IMR-90 (cell line): ENCODE measurements at regions not wholly inside any gene's neighbourhood (a gene's known extent, or its start where the extent isn't known, plus 50 kb on each side); places are given as distances from the start of the nearest gene placed in this dataset.

ENCODE experiments used
- ATAC-seq: fragments of 200-7000 bp; cut with Tn5 transposase; 2 replicates; pipeline ENCODE4 v1.9.1; 2020; ENCODE audit warnings: low read depth, mild to moderate bottlenecking, moderate library complexity
- BruUV-seq: library from RNA; stranded (reverse); fragments of 400-500 nt; replicated peaks from 2 replicates; lab custom pipeline; 2021; lab: Mats Ljungman, UMichigan
- CTCF ChIA-PET: fragments of 300-600 bp; formaldehyde crosslinking; extraction: SDS; loops from one replicate; lab custom pipeline; 2021; ENCODE audit warnings: antibody characterized with exemption; lab: Yijun Ruan, JAX
- POLR2A ChIA-PET: fragments of 300-600 bp; sonication (Branson Sonifier 250); formaldehyde crosslinking; loops from one replicate; lab custom pipeline; 2022; ENCODE audit warnings: antibody characterized with exemption; ENCODE audit not compliant: unreplicated experiment; lab: Charles Lee
- DNase-seq: peaks from one replicate; pipeline ENCODE4 v3.0.0; 2013
- H2AFZ ChIP-seq: replicated peaks from 2 replicates; pipeline ENCODE3; 2013; ENCODE audit warnings: low read length, mild to moderate bottlenecking; ENCODE audit not compliant: poor library complexity
- H2AK5ac ChIP-seq: 2 replicates; pipeline ENCODE4 v1.6.1; 2013; ENCODE audit warnings: low read depth, low read length, inconsistent platforms
- H2AK9ac ChIP-seq: replicated peaks from 2 replicates; pipeline ENCODE3; 2013; ENCODE audit warnings: mild to moderate bottlenecking, low read depth, low read length, moderate library complexity; ENCODE audit not compliant: poor library complexity
- H2BK120ac ChIP-seq: 2 replicates; pipeline ENCODE4 v1.6.1; 2013; ENCODE audit warnings: low read depth, low read length, inconsistent platforms
- H2BK15ac ChIP-seq: 3 replicates; pipeline ENCODE4 v1.6.1; 2013; ENCODE audit warnings: low read depth, low read length, inconsistent platforms
- H2BK20ac ChIP-seq: 2 replicates; pipeline ENCODE4 v1.6.1; 2013; ENCODE audit warnings: low read depth, mild to moderate bottlenecking, inconsistent platforms, low read length, moderate library complexity
- H2BK5ac ChIP-seq: 2 replicates; pipeline ENCODE4 v1.6.1; 2013; ENCODE audit warnings: mild to moderate bottlenecking, low read depth, low read length, inconsistent platforms; ENCODE audit not compliant: poor library complexity, severe bottlenecking
- H3K14ac ChIP-seq: replicated peaks from 2 replicates; pipeline ENCODE4 v1.6.1; 2013; ENCODE audit warnings: low read depth, low read length, inconsistent platforms
- H3K18ac ChIP-seq: 2 replicates; pipeline ENCODE4 v1.6.1; 2013; ENCODE audit warnings: low read depth, low read length, control low read depth
- H3K23ac ChIP-seq: 2 replicates; pipeline ENCODE4 v1.6.1; 2013; ENCODE audit warnings: low read depth, low read length, inconsistent platforms
- H3K27ac ChIP-seq: 2 replicates; pipeline ENCODE4 v1.5.1; 2013; ENCODE audit warnings: mild to moderate bottlenecking, control low read depth, low read length; ENCODE audit not compliant: insufficient read depth
- H3K27me3 ChIP-seq: 2 replicates; pipeline ENCODE4 v1.6.1; 2013; ENCODE audit warnings: low read length; ENCODE audit not compliant: control insufficient read depth, insufficient read depth
- H3K36me3 ChIP-seq: 2 replicates; pipeline ENCODE4 v1.6.1; 2013; ENCODE audit warnings: low read length, mixed read lengths; ENCODE audit not compliant: control insufficient read depth, insufficient read depth
- H3K4ac ChIP-seq: 2 replicates; pipeline ENCODE4 v1.6.1; 2013; ENCODE audit warnings: low read depth, low read length, inconsistent platforms
- H3K4me1 ChIP-seq: 2 replicates; pipeline ENCODE4 v1.6.1; 2013; ENCODE audit warnings: low read length, mixed read lengths; ENCODE audit not compliant: control insufficient read depth, insufficient read depth
- H3K4me2 ChIP-seq: 2 replicates; pipeline ENCODE4 v1.6.1; 2013; ENCODE audit warnings: low read depth, mild to moderate bottlenecking, control low read depth, low read length, moderate library complexity
- H3K4me3 ChIP-seq: 2 replicates; pipeline ENCODE4 v1.5.1; 2013; ENCODE audit warnings: low read depth, mild to moderate bottlenecking, control low read depth, low read length, moderate library complexity; ENCODE audit not compliant: insufficient read depth
- H3K56ac ChIP-seq: 2 replicates; pipeline ENCODE4 v1.6.1; 2013; ENCODE audit warnings: low read length, inconsistent platforms; ENCODE audit not compliant: insufficient read depth; ENCODE audit errors: extremely low read depth
- H3K79me1 ChIP-seq, 2 experiments: 2 replicates each; pipeline ENCODE4 v1.6.1; 2013; ENCODE audit warnings: low read length in 2 of 2, inconsistent platforms in 1 of 2, low read depth in 1 of 2
- H3K9ac ChIP-seq: 2 replicates; pipeline ENCODE4 v1.6.1; 2013; ENCODE audit warnings: low read depth, low read length, control low read depth
- H3K9me1 ChIP-seq: 2 replicates; pipeline ENCODE4 v1.6.1; 2013; ENCODE audit warnings: low read length, inconsistent platforms; ENCODE audit not compliant: insufficient read depth
- H3K9me3 ChIP-seq: 2 replicates; pipeline ENCODE4 v1.6.1; 2013; ENCODE audit warnings: low read length; ENCODE audit not compliant: control insufficient read depth, insufficient read depth
- H4K20me1 ChIP-seq: 2 replicates; pipeline ENCODE4 v1.6.1; 2013; ENCODE audit warnings: low read length, inconsistent platforms; ENCODE audit not compliant: insufficient read depth
- H4K5ac ChIP-seq: 2 replicates; pipeline ENCODE4 v1.6.1; 2013; ENCODE audit warnings: mild to moderate bottlenecking, low read depth, low read length, control low read depth
- H4K8ac ChIP-seq, 2 experiments: 2 replicates each; pipeline ENCODE4 v1.6.1; 2013; ENCODE audit warnings: low read depth in 2 of 2, low read length in 2 of 2, control low read depth in 1 of 2, inconsistent platforms in 1 of 2
- H4K91ac ChIP-seq: 2 replicates; pipeline ENCODE4 v1.6.1; 2013; ENCODE audit warnings: low read depth, low read length, inconsistent platforms; ENCODE audit not compliant: insufficient read depth
- BHLHE40 ChIP-seq: fragments of 150-350 bp; IDR thresholded peaks from 2 replicates; pipeline ENCODE4 v1.6.1; 2016; ENCODE audit warnings: mild to moderate bottlenecking, low read depth, low read length
- CEBPB ChIP-seq: IDR thresholded peaks from 2 replicates; pipeline ENCODE4 v1.6.1; 2012; ENCODE audit warnings: low read depth, low read length, improper control_type of control experiment
- CHD1 ChIP-seq: IDR thresholded peaks from 2 replicates; pipeline ENCODE4 v1.6.1; 2012; ENCODE audit warnings: low read depth, low read length, improper control_type of control experiment
- FOS ChIP-seq: fragments of 150-350 bp; IDR thresholded peaks from 2 replicates; pipeline ENCODE4 v1.6.1; 2016; ENCODE audit warnings: low read depth, low read length
- MAFK ChIP-seq: IDR thresholded peaks from 2 replicates; pipeline ENCODE4 v1.6.1; 2012; ENCODE audit warnings: low read depth, low read length, improper control_type of control experiment
- MAZ ChIP-seq: IDR thresholded peaks from 2 replicates; pipeline ENCODE4 v1.6.1; 2012; ENCODE audit warnings: low read depth, mild to moderate bottlenecking, low read length, improper control_type of control experiment, moderate library complexity, borderline replicate concordance
- MXI1 ChIP-seq: IDR thresholded peaks from 2 replicates; pipeline ENCODE4 v1.6.1; 2012; ENCODE audit warnings: low read depth, mild to moderate bottlenecking, low read length, moderate library complexity, borderline replicate concordance
- NFE2L2 ChIP-seq: fragments of 150-350 bp; IDR thresholded peaks from 2 replicates; pipeline ENCODE4 v1.6.1; 2016; ENCODE audit warnings: low read depth, mild to moderate bottlenecking, low read length
- POLR2A ChIP-seq: IDR thresholded peaks from 2 replicates; pipeline ENCODE4 v1.6.1; 2012; ENCODE audit warnings: mild to moderate bottlenecking, low read depth, low read length
- RAD21 ChIP-seq: IDR thresholded peaks from 2 replicates; pipeline ENCODE4 v1.6.1; 2012; ENCODE audit warnings: low read length, improper control_type of control experiment
- WGBS, 2 experiments: methylation state at CpG; one replicate each; pipeline versions ENCODE4 v1.1.5 to v1.1.7; 2013; ENCODE audit warnings: missing lambda C conversion rate in 2 of 2; ENCODE audit not compliant: insufficient read length in 1 of 2; ENCODE audit errors: extremely low coverage in 2 of 2; 5-methylcytosine and 5-hydroxymethylcytosine counted together
- dilution Hi-C: fragments of 300-500 bp; cut with HindIII; formaldehyde crosslinking; loops from one replicate; pipeline ENCODE4 v1.14.3; 2018; ENCODE audit warnings: low sequenced_read_pairs; ENCODE audit not compliant: unreplicated experiment
- in situ Hi-C: fragments of 300-500 bp; cut with MboI; formaldehyde crosslinking; loops from 3 replicates; pipeline ENCODE4 v1.14.3; 2019; ENCODE audit warnings: low sequenced_read_pairs, inconsistent platforms, mixed read lengths
- intact Hi-C: fragments of 100-400 bp; cut with micrococcal nuclease; formaldehyde crosslinking; loops from 2 replicates; pipeline ENCODE4 v1.10.0; 2022
- TF ChIP-seq, protein P1 (sequence below): conservative IDR thresholded peaks from 2 replicates; pipeline ENCODE4 v1.5.1; 2012; ENCODE audit warnings: mild to moderate bottlenecking, low read depth, low read length, improper control_type of control experiment
- TF ChIP-seq, protein P2 (sequence below): fragments of 150-350 bp; IDR thresholded peaks from 2 replicates; pipeline ENCODE4 v1.6.1; 2017; ENCODE audit warnings: mild to moderate bottlenecking, antibody characterized with exemption, low read length, low read depth

DNA sequence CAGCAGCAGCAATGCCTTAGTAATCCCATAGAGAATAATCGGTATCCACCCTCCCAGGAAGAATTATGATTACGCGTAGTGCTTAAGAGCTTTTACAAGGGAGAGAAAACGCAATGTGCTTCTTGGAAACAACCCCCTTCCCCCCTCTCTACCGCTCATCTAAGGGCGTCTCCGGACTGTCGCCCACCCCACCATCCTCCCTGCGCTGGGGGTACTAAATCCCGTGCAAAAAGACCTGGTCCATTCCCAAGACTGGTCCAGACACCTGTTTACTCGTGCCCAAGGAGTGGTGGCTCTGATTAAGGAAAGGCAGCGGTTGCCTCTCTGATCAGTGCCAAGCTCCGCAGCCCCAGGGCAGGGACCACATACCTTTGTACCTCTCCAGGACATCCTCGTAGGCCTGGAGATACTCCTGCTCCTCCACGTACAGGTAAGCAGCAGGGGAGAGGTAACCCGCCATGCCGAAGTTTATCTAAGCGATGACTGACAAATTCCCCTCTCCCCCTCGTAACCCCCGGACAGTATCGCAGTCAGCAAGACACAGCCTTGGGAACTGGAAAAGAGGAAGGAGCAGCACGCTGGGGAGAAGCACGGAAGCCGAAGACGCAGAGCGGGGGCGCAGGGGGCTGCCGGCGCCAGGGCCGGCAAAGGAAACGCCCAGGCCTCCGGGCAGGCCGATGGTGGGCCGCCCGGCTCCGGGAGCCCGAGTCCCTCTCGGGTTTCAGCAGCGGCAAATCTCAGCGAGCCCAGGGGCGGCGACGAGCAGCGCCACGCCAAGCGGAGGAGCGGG, 112.0 kb upstream of the BEND6 start (continued):
- TF ChIP-seq BHLHE40, result no peak
- no peak for TF ChIP-seq MAZ

DNA sequence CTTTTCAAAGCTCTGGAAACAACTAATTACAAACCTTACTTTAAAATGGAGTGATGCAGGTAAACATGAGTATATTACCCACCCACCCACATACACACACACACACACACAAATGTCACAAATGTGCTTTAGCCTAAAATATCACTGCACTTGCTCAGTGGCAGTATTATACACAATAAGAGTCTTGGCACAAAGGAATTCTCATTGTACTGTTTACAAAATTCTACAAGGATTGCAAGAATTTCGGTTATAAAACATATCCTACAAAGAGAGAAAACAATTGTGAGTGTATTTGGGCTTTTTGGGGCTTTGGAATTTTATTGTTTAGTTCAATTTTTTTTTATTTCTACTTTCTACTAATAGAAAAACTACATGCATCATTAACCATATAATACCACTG, 113.2 kb upstream of the BEND6 start:
- dilution Hi-C loops (no loop called here), in situ Hi-C loops (loop anchor here (10.0 kb wide), 2 partner anchors 147 to 197 kb away; partner anchors contain the start of gene DST), intact Hi-C loops (loop anchor here (5.0 kb wide), 4 partner anchors 44 to 149 kb away; no protein-coding TSS in a partner anchor)
- H3K36me3 ChIP-seq, result no peaks in the 10 kb centered on the region
- H3K9me1 ChIP-seq, result no peaks in the 10 kb centered on the region
- H3K79me1 ChIP-seq, result peaks cover 0 to 47% of the 10 kb centered on the region in 2 experiments; a peak in 3 of 4 replicates
- no peak overlapping the region for H2AFZ ChIP-seq
- H3K9me3 ChIP-seq, result no peaks in the 10 kb centered on the region
- no peak overlapping the region for H4K5ac ChIP-seq
- peak overlapping the region; percentile 95; the same call in 1 of the 2 replicates for H3K23ac ChIP-seq
- peak overlapping the region; percentile 26; the same call in 1 of the 2 replicates for H2BK20ac ChIP-seq
- peak overlapping the region; percentile 86 for H2BK5ac ChIP-seq
- H3K4me1 ChIP-seq, result 0 out of 2 replicates have a peak, but pooled peaks cover 2% of the 10 kb centered on the region
- H3K27ac ChIP-seq, result no peak overlapping the region
- WGBS, 2 experiments, result no CpG with 5 or more reads among the region's 1 CpG
- H3K9ac ChIP-seq, result peak overlapping the region; percentile 83; the same call in 1 of the 2 replicates
- H2AK9ac ChIP-seq, result no peak overlapping the region
- no TSS peak for BruUV-seq
- no peak overlapping the region; the same call in 1 of the 2 replicates for H3K4ac ChIP-seq
- H3K27me3 ChIP-seq, result no peaks in the 10 kb centered on the region
- H4K20me1 ChIP-seq, result peaks cover 31% of the 10 kb centered on the region
- H3K56ac ChIP-seq, result no peak overlapping the region
- H3K4me3 ChIP-seq, result peak overlapping the region; percentile 36
- H3K14ac ChIP-seq, result peak overlapping the region; percentile 92
- H4K91ac ChIP-seq, result no peak overlapping the region
- ChIA-PET POLR2A (no interaction called here), CTCF (interaction anchor here (1.1 kb wide), 1 partner anchor 10 kb away, joined by 3 read pairs; no protein-coding TSS in a partner anchor)
- H4K8ac ChIP-seq, result no peak overlapping the region
- H3K18ac ChIP-seq, result peak overlapping the region; percentile 28; the same call in 1 of the 2 replicates
- no peak overlapping the region for H2AK5ac ChIP-seq
- H2BK15ac ChIP-seq, result no peak overlapping the region
- no peak overlapping the region for H2BK120ac ChIP-seq
- DNase-seq, result no peak
- no peak for ATAC-seq
- peak overlapping the region; percentile 94 for H3K4me2 ChIP-seq
- TF ChIP-seq MAFK (no peak), MXI1 (no peak), NFE2L2 (no peak), MAZ (no peak), POLR2A (no peak), CHD1 (no peak), FOS (no peak), CEBPB (no peak), RAD21 (no peak), BHLHE40 (no peak)
- TF ChIP-seq, protein P1, sequence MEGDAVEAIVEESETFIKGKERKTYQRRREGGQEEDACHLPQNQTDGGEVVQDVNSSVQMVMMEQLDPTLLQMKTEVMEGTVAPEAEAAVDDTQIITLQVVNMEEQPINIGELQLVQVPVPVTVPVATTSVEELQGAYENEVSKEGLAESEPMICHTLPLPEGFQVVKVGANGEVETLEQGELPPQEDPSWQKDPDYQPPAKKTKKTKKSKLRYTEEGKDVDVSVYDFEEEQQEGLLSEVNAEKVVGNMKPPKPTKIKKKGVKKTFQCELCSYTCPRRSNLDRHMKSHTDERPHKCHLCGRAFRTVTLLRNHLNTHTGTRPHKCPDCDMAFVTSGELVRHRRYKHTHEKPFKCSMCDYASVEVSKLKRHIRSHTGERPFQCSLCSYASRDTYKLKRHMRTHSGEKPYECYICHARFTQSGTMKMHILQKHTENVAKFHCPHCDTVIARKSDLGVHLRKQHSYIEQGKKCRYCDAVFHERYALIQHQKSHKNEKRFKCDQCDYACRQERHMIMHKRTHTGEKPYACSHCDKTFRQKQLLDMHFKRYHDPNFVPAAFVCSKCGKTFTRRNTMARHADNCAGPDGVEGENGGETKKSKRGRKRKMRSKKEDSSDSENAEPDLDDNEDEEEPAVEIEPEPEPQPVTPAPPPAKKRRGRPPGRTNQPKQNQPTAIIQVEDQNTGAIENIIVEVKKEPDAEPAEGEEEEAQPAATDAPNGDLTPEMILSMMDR, result no peak
- TF ChIP-seq, protein P2, sequence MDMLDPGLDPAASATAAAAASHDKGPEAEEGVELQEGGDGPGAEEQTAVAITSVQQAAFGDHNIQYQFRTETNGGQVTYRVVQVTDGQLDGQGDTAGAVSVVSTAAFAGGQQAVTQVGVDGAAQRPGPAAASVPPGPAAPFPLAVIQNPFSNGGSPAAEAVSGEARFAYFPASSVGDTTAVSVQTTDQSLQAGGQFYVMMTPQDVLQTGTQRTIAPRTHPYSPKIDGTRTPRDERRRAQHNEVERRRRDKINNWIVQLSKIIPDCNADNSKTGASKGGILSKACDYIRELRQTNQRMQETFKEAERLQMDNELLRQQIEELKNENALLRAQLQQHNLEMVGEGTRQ, result no peak
